HG02571 (cell line): ENCODE measurements at regions not wholly inside any gene's neighbourhood (a gene's known extent, or its start where the extent isn't known, plus 50 kb on each side); places are given as distances from the start of the nearest gene placed in this dataset.
"Not testable (repeated sequence)": the region's sequence is repeated elsewhere in the genome, so short reads cannot be mapped to it uniquely, and the experiment has no call there.

Experiments
- ATAC-seq: cut with Tn5 transposase; IDR thresholded peaks from one replicate; pipeline ENCODE4 v1.9.1; 2021; ENCODE audit warnings: mild to moderate bottlenecking, moderate library complexity; ENCODE audit not compliant: unreplicated experiment

DNA sequence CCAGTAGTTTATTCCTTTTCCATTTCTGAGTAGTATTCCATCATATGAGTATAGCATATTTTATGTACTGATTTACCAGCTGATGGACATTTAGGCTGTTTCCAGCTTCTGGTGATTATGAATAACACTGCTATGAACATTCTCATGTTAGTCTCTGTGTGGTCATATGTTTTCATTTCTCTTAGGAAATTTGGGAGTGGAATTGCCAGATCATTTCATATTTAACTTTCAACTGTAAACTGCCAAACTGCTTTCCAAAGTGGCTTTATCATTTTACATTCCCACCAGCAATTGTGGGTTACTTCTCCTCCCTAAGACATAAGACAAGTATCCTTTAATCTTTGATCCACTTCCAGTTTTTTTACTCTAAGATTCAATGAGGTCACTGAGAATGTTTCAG lies 85.7 kb upstream of the RALGPS2 start:
- ATAC-seq, result no peak

DNA sequence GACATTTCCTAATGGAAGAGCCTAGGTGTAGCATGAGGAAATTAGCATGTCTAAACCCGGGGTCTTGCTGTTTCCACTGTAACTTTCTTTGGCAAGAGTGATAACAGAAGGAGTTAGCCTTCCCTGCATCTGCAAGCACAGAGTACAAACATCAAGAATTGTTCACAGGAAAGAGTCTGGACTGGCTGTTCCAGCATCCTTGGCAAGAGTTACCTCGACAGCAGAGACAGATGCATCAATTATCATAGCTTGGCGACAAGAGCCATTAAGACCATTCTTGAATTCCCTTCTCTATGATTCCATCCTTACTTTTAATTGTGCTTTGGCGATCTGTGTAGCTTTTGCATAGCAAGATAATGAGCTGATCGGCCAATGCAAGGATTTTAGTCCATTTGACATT lies 82.8 kb upstream of the RALGPS2 start:
- no peak for ATAC-seq

DNA sequence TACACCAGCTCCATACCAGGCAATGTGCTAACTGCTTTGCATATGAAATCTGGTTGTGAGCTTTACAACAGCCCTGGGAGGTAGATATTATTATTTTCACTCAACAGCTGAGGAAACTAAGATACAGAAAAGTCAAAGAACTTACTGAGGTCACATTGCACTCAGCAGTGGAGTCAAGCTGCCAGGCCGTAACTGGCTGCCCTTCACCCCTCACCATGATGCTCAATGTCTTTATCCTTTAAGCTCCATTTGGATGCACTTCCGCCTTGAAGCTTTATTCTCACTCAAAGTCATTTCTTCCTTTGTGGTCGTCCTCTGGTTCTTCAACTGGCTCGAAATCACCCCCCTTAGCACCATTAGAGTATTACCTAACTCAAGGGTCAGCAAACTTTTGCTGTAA lies 81.7 kb upstream of the RALGPS2 start:
- no peak for ATAC-seq

DNA sequence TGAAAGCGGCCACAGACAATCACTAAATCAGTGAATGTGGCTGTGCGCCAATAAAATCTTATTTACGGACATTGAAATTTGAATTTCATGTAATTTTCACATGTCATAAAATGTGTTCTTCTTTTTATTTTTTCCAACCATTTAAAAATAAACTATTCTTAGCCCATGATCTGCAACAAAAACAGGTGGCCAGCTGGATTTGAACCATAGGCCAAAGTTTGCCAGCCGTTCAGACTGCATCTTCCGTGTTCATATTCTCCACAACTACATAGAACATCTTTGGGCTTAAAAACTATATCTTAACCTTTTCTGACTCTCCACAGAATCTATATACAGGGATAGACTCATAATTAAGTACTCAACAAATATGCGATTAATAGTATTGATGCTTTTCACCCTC lies 81.2 kb upstream of the RALGPS2 start:
- ATAC-seq, result no peak

DNA sequence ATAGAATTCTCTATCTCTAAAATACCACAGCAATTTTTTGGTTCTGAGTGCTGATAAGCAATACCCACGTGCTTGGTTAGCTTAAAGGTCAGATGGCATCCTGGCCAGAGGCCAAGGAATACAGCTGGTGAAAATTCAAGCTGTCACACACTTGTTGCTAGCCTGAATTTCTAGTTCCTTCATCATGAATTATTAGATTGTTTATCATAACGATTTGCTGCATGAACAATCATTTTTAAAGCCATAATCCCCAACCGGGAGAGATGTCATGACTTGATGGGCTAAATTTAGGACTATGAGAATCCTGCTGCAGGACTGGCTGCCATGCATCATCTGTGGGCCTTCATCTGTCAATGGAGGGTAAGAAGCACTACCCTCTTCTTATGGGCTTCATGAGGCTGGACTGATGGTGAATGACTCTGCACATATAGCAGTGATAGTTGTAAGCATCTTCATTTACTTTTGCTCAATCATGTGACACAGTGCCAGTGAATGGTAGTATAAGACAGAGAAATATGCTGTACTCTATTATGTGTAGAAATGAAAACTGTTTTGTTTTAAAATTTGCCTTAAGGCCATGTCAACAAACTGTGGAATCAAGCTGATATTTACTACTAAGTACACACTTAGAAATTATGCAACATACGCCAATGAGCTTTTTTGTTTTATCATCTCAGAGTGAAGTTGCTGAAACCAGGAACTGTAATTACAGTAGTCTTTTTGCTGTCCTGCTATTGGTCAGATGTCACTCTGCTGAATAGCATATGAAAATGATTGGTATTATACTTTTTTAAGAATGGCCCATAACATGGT lies 80.5 kb upstream of the RALGPS2 start:
- no peak for ATAC-seq

DNA sequence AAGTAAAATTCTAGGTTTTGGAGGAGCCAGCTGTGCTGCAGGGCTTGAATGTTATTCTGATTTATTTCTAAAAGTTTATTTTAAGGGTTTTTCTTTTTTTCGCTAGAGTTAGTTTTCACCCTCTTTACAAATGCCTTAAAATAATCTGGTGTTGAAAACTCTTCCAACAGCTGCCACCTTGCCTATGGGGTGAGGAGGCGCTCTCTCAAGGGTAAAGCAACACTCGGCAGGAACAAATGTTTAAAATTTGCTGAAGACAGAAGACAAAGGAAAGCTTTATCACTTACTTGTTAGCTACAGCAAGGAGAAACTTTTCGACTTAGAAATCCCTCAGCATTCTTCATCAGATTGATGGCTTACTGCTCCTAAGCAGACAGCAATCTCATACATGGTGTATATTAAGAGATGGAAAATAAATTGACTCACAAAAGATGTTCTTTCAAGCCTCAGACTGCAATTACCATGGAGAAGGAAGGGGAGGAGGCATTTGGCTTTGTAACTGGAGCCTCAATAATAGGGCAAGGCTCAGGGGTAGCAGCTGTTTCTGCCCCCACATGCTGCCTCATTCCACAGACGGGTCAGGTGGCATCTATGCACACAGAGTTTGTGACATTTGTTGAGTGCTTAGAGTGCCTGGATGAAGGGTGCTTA lies 79.8 kb upstream of the RALGPS2 start:
- ATAC-seq, result no peak

DNA sequence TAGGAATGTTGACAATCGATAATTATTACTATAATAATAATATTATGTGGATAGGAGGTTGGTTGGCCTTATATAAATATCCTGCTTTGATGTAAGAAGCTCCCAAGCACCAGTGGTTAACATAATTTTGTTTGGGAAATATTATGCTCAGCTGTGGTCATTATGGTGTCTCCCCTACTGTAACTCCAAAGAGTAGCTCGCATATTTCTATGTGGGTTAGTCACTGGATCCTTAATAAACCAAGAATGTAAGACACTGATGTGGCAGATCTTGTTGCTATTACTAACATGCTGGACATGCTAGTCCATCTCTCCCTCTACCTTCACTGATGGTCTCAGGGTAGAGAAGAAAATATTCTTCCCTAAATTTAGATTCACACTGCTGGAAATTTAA lies 79.2 kb upstream of the RALGPS2 start:
- no peak for ATAC-seq

DNA sequence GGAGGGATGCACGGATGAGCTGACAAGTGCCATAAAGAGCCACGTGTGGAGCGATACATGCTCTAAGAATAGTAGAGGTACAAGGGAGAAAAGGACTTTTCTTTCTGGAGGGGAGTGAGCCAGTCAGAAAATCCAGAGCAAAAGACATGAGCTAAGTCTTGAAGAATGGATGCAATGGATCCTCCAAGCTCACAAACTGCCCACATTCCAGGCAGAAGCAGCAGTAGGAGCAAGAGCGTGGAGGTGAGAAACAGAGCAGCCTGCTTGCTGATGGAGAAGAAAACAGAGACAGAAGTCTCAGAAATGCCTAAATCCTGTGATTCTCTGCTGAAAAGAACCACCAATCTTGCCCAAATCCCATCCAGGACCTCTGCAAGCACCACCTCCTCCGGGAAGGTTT lies 78.2 kb upstream of the RALGPS2 start:
- ATAC-seq, result no peak

DNA sequence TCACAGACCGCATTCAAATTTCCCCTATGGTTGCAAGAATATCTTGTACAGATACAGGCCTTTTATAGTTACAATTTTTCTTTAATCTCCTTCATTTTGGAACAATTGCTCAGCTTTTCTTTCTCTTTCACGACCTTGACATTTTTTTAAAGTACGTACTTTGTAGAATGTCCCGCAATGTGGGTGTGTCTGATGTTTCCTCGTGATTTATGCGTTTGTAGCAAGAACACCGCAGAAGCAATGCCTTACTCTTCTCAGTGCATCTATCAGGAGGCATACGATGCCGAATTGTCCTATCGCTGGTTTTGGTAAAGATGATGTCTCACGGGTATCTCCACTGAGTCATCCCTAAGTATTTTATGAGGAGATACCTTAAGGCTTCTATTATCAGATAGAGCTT lies 76.9 kb upstream of the RALGPS2 start:
- ATAC-seq, result no peak

DNA sequence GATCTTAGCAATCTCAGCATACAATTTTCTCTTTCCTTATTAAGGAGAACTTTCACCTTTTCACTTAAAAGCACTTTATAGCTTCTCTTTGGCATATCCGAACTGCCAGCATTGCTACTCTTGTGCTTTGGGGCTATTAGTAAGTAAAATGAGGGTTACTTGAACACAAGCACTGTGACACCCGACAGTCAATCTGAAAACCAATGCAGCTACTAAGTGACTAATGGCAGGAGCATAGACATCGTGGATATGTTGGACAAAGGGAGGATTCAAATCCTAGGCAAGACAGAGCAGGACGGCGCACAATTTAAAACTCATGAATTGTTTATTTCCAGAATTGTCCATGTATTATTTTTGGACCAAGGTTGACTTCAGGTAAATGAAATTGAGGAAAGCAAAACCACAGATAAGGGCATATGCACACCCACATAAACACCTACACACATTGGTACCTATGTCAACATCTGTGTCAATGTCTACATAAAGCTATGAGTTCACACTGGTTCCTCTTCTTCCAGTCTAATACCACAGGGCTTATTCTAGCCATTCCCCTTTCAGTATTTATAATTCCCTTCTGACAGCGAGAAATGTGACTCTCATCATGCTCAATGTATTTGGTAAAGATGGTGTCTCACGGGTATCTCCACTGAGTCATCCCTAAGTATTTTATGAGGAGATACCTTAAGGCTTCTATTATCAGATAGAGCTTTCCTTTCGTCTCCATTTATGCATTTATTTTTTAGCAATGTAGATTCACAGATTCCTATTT lies 75.3 kb upstream of the RALGPS2 start:
- ATAC-seq, result no peak

DNA sequence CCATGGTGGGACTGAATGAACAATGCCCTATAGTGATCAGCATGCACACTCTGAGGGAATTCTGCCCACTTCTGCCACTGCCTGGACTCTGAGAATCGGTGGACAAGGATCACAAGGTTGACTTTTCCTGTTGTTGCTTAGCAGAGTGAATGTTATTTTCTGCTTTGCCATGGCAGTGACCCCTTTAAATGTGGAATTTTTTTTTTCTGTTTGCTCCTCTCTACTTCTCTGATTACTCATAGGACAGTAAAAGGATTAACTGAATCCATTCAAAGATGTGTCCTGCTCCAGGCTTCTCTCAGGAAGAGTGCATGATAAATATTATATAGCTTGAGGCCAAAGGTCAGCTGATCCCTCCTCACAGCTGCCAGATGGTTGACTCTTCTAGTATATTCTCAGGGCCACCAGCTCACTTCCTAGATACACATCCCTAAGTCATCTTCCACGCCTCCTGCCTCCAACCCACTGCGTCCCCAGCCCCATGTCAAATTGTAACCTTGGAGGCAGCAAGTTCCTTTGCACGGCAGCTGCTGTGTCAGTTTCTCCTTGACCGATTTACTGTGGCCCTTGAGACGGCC lies 74.0 kb upstream of the RALGPS2 start:
- ATAC-seq, result no peak

DNA sequence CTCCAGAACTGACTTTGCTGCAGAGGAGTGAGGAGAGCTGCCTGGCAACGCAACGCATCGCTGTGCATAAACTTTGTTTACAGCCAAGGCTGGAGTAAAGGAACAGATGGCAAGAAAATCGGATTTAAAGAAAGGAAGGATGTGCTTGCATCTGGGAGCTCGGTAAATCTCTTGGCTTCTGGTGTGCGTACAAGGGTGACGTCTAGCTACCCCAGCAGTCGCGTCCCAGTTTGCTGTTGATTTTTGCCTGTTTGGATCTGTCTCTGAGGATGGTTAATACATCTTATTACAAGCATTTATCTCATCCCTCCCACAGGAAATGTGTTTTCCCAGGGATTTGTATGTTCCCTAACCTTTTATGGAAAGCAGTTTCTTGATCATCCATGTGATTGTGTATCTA lies 73.3 kb upstream of the RALGPS2 start:
- ATAC-seq, result no peak

DNA sequence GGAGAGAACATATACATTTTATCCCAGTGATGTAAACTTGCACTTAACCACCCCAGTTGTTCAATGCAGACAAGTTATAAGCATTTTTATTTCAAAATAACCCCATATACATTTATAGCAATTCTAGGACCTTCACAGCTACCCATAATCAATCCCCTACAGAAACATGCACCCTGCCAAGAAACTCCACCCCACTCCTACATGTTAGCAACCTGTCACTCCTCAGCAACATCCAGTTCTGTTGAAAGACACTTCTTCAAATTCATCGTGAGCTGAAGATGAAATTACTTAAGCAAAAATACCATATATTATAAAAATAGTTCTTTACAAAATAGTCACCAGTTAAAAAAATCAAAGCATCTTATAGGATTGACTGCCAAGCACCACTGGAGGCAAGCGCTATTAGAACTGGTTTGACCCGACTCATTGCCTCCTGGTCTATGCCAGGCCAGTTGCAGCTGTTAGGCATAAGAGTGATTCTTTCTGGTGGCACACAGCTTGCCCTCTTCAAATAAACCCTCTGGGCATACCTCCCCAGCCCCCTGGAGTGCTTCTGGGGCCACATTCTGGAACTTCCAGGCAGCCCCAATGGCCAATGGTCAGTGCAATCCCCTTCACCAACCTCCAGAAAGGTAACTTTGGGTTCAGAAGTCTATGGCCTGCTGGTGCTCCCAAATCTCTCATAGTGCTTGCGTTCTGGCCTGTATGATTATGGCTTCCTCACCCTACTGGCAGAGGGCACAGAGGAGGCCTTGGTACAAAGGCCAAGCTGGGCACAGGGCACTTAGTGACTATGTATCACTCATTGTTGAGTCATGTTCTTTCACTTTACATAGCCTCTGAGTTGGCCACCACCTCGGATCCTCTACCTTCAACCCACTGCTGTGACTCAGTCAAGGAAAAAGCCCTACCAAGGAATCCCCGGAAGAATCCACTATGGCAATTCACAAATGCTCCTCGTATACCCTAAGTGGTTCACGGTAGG lies 72.2 kb upstream of the RALGPS2 start:
- no peak for ATAC-seq

DNA sequence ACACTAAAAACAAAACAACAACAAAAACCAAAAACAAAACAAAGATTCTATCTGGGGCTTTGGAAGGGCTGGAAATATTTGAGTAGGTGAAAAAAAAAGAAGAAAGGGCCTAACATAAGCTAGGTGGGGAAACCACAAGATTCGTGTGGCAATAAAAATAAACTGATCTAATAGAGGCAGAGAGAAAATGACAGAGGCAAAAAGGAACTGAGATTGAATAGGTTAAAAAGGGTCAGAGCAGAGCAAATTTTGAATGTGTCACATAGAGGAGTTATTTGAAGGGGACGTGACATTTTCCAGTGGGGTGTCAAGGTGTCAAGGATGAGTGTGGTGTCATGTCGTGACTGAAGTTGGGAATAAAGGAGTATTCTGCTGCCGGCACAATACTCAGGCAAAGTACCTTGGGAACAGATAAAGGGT lies 65.2 kb upstream of the RALGPS2 start:
- peak; percentile 54 for ATAC-seq

DNA sequence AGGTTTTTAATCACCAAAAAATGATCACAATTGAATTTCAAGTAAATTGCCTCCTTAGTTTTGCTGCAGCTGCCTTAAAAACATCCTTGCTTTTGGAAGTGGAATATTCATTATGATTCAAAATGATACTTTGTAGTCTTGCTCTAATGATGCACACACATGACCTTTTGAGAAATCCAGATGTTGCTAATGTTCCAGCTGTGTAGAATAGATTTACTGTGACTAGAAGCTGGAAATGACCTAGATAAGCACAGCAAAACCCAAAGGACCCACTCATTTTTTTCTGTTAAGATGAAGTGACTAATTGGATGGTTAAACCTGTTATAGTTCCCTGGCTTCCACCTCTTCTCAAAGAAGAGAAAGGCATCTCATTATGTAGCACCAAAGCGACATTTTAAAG lies 64.6 kb upstream of the RALGPS2 start:
- no peak for ATAC-seq

DNA sequence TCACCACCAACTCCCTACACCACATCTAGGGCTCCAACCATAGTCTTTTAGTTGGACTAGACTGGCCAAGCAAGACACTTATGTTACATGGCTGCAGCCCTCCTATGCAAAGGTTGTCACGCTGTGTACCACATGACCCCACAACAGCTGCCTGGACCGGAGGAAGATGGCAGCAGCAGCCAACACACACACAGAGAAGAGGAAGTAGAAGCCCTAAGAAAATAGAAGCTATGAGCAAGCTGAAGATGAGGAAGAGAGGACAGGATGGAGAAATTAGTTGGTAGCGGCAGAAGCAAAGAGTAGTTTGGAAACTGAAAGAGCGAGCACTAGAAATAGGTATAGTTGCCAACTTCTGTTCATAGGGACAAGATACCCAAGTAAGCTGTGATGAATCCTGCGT lies 60.8 kb upstream of the RALGPS2 start:
- ATAC-seq, result peak; percentile 68

DNA sequence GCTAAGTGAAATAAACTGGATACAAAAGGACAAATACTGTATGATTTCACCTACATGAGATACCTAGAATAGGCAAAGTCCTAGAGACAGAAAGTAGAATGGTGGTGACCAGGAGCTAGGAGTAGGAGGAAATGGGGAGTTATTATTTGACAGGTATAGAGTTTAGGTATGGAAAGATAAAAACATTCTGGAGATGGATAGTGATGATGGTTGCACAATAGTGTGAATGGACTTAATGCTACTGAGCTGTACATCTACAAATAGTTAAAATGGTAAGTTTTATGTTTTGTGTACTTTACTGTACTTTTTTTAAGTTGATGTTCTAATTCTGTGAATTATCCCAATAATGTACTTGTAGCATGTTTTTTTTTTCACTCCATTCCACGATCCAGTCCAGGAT lies 59.5 kb upstream of the RALGPS2 start:
- ATAC-seq, result no peak

DNA sequence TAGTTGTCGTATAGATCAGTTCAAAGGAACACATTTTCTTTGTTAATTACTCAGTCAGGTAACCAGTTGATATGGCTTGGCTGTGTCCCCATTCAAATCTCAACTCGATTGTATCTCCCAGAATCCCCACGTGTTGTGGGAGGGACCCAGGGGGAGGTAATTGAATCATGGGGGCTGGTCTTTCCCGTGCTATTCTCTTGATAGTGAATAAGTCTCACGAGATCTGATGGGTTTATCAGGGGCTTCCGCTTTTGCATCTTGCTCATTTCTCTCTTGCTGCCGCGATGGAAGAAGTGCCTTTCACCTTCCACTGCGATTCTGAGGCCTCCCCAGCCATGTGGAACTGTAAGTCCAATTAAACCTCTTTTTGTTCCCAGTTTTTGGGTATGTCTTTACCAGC lies 58.2 kb upstream of the RALGPS2 start:
- ATAC-seq, result not testable (repeated sequence)

DNA sequence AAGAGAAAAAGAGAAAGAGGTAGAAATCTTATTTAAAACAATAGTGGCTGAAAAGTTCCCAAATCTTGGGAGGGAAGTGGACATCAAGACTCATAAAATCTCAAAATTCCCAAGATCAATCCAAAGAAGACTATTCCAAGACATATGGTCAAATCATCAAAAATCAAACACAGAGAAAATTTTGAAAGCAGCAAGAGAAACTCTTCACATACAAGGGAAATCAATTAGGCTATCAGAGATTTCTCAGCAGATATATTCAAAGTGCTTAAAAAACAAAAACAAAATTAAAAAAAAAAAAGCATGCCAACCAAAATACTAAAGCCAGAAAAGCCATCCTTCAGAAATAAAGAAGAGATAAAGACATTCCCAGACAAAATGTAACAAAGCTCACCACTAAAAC lies 52.6 kb upstream of the RALGPS2 start:
- ATAC-seq, result no peak

DNA sequence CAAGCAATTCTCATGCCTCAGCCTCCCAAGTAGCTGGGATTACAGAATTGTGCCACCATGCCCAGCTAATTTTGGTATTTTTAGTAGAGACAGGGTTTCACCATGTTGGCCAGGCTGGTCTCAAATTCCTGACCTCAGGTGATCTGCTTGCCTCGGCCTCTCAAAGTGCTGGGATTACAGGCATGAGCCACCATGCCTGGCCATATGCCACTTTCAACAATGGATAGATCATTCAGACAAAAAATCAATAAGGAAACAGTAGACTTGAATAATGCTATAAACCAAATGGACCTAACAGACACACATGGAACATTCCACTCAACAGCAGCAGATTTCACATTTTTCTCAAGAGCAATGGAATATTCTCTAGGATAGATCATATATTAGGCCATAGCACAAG lies 50.5 kb upstream of the RALGPS2 start:
- ATAC-seq, result not testable (repeated sequence)
